H1 (cell line): ENCODE measurements at regions not wholly inside any gene's neighbourhood (a gene's known extent, or its start where the extent isn't known, plus 50 kb on each side); places are given as distances from the start of the nearest gene placed in this dataset.
A peak's percentile ranks its signal among the peaks of the same experiment; 100 is the strongest.

Experiments used
- CTCF ChIA-PET: fragments of 300-600 bp; sonication (Branson Sonifier 250); formaldehyde crosslinking; loops from one replicate; lab custom pipeline; 2021; ENCODE audit not compliant: partially characterized antibody; lab: Charles Lee
- POLR2A ChIA-PET: fragments of 300-600 bp; sonication (Branson Sonifier 250); formaldehyde crosslinking; loops from one replicate; lab custom pipeline; 2021; ENCODE audit warnings: inconsistent platforms; ENCODE audit not compliant: partially characterized antibody; lab: Charles Lee
- DNase-seq, 2 experiments: peaks; one replicate each; pipeline versions ENCODE4 v3.0.0 to v3.0.0-alpha.2; 2010 to 2022; ENCODE audit warnings: low spot score in 2 of 2, low read depth in 1 of 2, mixed read lengths in 1 of 2
- FAIRE-seq: peaks from 2 replicates; lab custom pipeline; 2011; peaks lifted over from hg19 to GRCh38; lab: Jason Lieb, UNC
- H2AFZ ChIP-seq: 2 replicates; pipeline ENCODE4 v1.8.1; 2012; ENCODE audit warnings: low read length, inconsistent platforms
- H2AK5ac ChIP-seq: 2 replicates; pipeline ENCODE4 v1.6.1; 2013; ENCODE audit warnings: low read depth, low read length
- H2BK120ac ChIP-seq: replicated peaks from 2 replicates; pipeline ENCODE3; 2013; ENCODE audit warnings: low read depth, low read length, inconsistent platforms
- H2BK12ac ChIP-seq: 2 replicates; pipeline ENCODE4 v1.6.1; 2013; ENCODE audit warnings: low read depth, low read length
- H2BK15ac ChIP-seq: 2 replicates; pipeline ENCODE4 v1.6.1; 2013; ENCODE audit warnings: low read length
- H2BK20ac ChIP-seq: 2 replicates; pipeline ENCODE4 v1.6.1; 2013; ENCODE audit warnings: low read length
- H2BK5ac ChIP-seq: 2 replicates; pipeline ENCODE4 v1.6.1; 2013; ENCODE audit warnings: low read depth, low read length
- H3K14ac ChIP-seq: 2 replicates; pipeline ENCODE4 v1.6.1; 2013; ENCODE audit warnings: inconsistent platforms; ENCODE audit not compliant: insufficient read length
- H3K18ac ChIP-seq: 2 replicates; pipeline ENCODE4 v1.6.1; 2013; ENCODE audit warnings: low read length; ENCODE audit errors: extremely low read depth
- H3K23ac ChIP-seq: 2 replicates; pipeline ENCODE4 v1.6.1; 2013; ENCODE audit warnings: inconsistent platforms; ENCODE audit not compliant: insufficient read length
- H3K23me2 ChIP-seq: 2 replicates; pipeline ENCODE4 v1.6.1; 2013; ENCODE audit warnings: low read depth, low read length
- H3K27ac ChIP-seq: 2 replicates; pipeline ENCODE4 v1.6.1; 2011; ENCODE audit warnings: low read depth, low read length, inconsistent platforms
- H3K27me3 ChIP-seq, 4 experiments: replicated peaks in 1 of 4; 1 replicate in 1 of 4; 2 replicates in 3 of 4; pipeline versions ENCODE4 v1.6.1 to v1.8.1; 2011 to 2013; ENCODE audit warnings: low read length in 3 of 4, mild to moderate bottlenecking in 3 of 4, inconsistent platforms in 2 of 4, mixed read lengths in 2 of 4, moderate library complexity in 1 of 4; ENCODE audit not compliant: control insufficient read depth in 3 of 4, insufficient read depth in 3 of 4; ENCODE audit errors: extremely low read depth in 1 of 4
- H3K36me3 ChIP-seq, 4 experiments: 2 replicates each; pipeline versions ENCODE4 v1.6.1 to v1.8.1; 2011 to 2013; ENCODE audit warnings: mild to moderate bottlenecking in 4 of 4, low read length in 3 of 4, moderate library complexity in 2 of 4, control low read depth in 1 of 4, inconsistent platforms in 1 of 4; ENCODE audit not compliant: insufficient read depth in 4 of 4, control insufficient read depth in 2 of 4
- H3K4ac ChIP-seq: replicated peaks from 2 replicates; pipeline ENCODE3; 2013; ENCODE audit warnings: low read length, low read depth, mixed read lengths, inconsistent platforms; ENCODE audit not compliant: insufficient read length
- H3K4me1 ChIP-seq, 4 experiments: replicated peaks in 1 of 4; 1 replicate in 1 of 4; 2 replicates in 3 of 4; pipeline versions ENCODE4 v1.6.1 to v1.8.1; 2011 to 2013; ENCODE audit warnings: low read length in 3 of 4, inconsistent platforms in 2 of 4, mixed read lengths in 1 of 4; ENCODE audit not compliant: insufficient read depth in 4 of 4, control insufficient read depth in 3 of 4
- H3K4me2 ChIP-seq, 2 experiments: 2 replicates each; pipeline versions ENCODE4 v1.6.1 to v1.8.1; 2011 to 2013; ENCODE audit warnings: low read depth in 2 of 2, low read length in 2 of 2, control low read depth in 1 of 2, inconsistent platforms in 1 of 2, mild to moderate bottlenecking in 1 of 2; ENCODE audit not compliant: insufficient read depth in 1 of 2
- H3K4me3 ChIP-seq, 4 experiments: fragments of 200-600, 300-600 bp in 1 of 4; sonication (generic), shearing (Covaris generic), sonication (Bioruptor Twin) in 1 of 4; 2 replicates each; pipeline versions ENCODE4 v1.5.1 to v1.8.1; 2011 to 2016; ENCODE audit warnings: low read length in 4 of 4, low read depth in 3 of 4, control low read depth in 2 of 4, inconsistent platforms in 2 of 4, mild to moderate bottlenecking in 2 of 4, mixed read lengths in 1 of 4, moderate library complexity in 1 of 4; ENCODE audit not compliant: insufficient read depth in 2 of 4; ENCODE audit errors: extremely low read depth in 1 of 4
- H3K56ac ChIP-seq: replicated peaks from 2 replicates; pipeline ENCODE3; 2013; ENCODE audit warnings: low read depth, mild to moderate bottlenecking, mixed read lengths, low read length, inconsistent platforms; ENCODE audit not compliant: insufficient read length
- H3K79me1 ChIP-seq: 2 replicates; pipeline ENCODE4 v1.6.1; 2013; ENCODE audit warnings: low read depth, low read length, control low read depth
- H3K79me2 ChIP-seq, 2 experiments: 2 replicates each; pipeline versions ENCODE4 v1.6.1 to v1.8.1; 2012 to 2013; ENCODE audit warnings: low read length in 2 of 2, mild to moderate bottlenecking in 2 of 2, inconsistent platforms in 1 of 2; ENCODE audit not compliant: insufficient read depth in 2 of 2, control insufficient read depth in 1 of 2
- H3K9ac ChIP-seq, 4 experiments: replicated peaks in 1 of 4; 1 replicate in 1 of 4; 2 replicates in 3 of 4; pipeline versions ENCODE4 v1.6.1 to v1.8.1; 2011 to 2013; ENCODE audit warnings: low read depth in 3 of 4, low read length in 3 of 4, control low read depth in 2 of 4, mild to moderate bottlenecking in 2 of 4, moderate library complexity in 2 of 4, inconsistent platforms in 1 of 4; ENCODE audit errors: extremely low read depth in 1 of 4
- H3K9me3 ChIP-seq, 2 experiments: 2 replicates each; pipeline versions ENCODE4 v1.6.1 to v1.8.1; 2012 to 2013; ENCODE audit warnings: mild to moderate bottlenecking in 2 of 2, moderate library complexity in 2 of 2, control low read depth in 1 of 2, inconsistent platforms in 1 of 2, low read depth in 1 of 2, low read length in 1 of 2, mixed read lengths in 1 of 2; ENCODE audit not compliant: insufficient read depth in 2 of 2
- H4K20me1 ChIP-seq, 2 experiments: replicated peaks in 1 of 2; 2 replicates each; pipeline versions ENCODE3 to v1.8.1; 2011 to 2013; ENCODE audit warnings: inconsistent platforms in 2 of 2, low read length in 2 of 2, mild to moderate bottlenecking in 1 of 2; ENCODE audit not compliant: insufficient read depth in 2 of 2, control insufficient read depth in 1 of 2
- H4K5ac ChIP-seq: 2 replicates; pipeline ENCODE4 v1.6.1; 2013; ENCODE audit warnings: low read length, low read depth, mixed read lengths, inconsistent platforms; ENCODE audit not compliant: insufficient read length
- H4K8ac ChIP-seq: 2 replicates; pipeline ENCODE4 v1.8.0; 2013; ENCODE audit warnings: mild to moderate bottlenecking, moderate library complexity, low read length, inconsistent platforms; ENCODE audit not compliant: insufficient read depth; ENCODE audit errors: extremely low read depth
- H4K91ac ChIP-seq: replicated peaks from 2 replicates; pipeline ENCODE3; 2013; ENCODE audit warnings: low read length, mixed read lengths, inconsistent platforms; ENCODE audit not compliant: insufficient read length
- FOSL1 ChIP-seq: IDR thresholded peaks from 2 replicates; pipeline ENCODE4 v1.6.1; 2011; ENCODE audit warnings: mild to moderate bottlenecking, low read depth, low read length, moderate library complexity; ENCODE audit not compliant: insufficient read depth
- MAFK ChIP-seq: IDR thresholded peaks from 2 replicates; pipeline ENCODE4 v1.6.1; 2012; ENCODE audit warnings: low read depth, mild to moderate bottlenecking, improper control_type of control experiment, low read length
- USF2 ChIP-seq: IDR thresholded peaks from 2 replicates; pipeline ENCODE4 v1.6.1; 2011; ENCODE audit warnings: low read length, improper control_type of control experiment
- WGBS, 2 experiments: shearing (Covaris generic) in 1 of 2; methylation state at CpG; one replicate each; pipeline versions ENCODE4 v1.1.6 to v1.1.7; 2013 to 2015; ENCODE audit warnings: low lambda C conversion rate in 2 of 2, mixed read lengths in 2 of 2, inconsistent platforms in 1 of 2, low coverage in 1 of 2, missing lambda C conversion rate in 1 of 2; ENCODE audit not compliant: insufficient replicate concordance in 2 of 2, insufficient coverage in 1 of 2, insufficient read length in 1 of 2; ENCODE audit errors: extremely low coverage in 1 of 2, missing lambda C conversion rate in 1 of 2; 5-methylcytosine and 5-hydroxymethylcytosine counted together

GRCh38 chr5:162485666-162486292 is 418.2 kb downstream of the GABRG2 start:
- H2BK5ac ChIP-seq: no peak overlapping the region
- H4K5ac ChIP-seq: no peak overlapping the region
- H3K36me3 ChIP-seq: no peaks in the 10 kb centered on the region
- H2BK12ac ChIP-seq: no peak overlapping the region
- no peak overlapping the region for H3K4me3 ChIP-seq
- no peak overlapping the region for H3K56ac ChIP-seq
- no peak overlapping the region for H3K4ac ChIP-seq
- peaks cover 0 to 1% (median 0%) of the 10 kb centered on the region in 4 experiments; a peak in 1 of 7 replicates for H3K27me3 ChIP-seq
- H4K91ac ChIP-seq: no peak overlapping the region
- no peak overlapping the region for H4K8ac ChIP-seq
- peak in 1 of 2 experiments; percentile 44 for DNase-seq
- no peak overlapping the region for H3K14ac ChIP-seq
- H2BK15ac ChIP-seq: 0 out of 2 replicates have a peak overlapping the region, but pooled peaks have one; percentile 46
- no peaks in the 10 kb centered on the region for H3K9me3 ChIP-seq
- no peaks in the 10 kb centered on the region for H3K23me2 ChIP-seq
- no peak overlapping the region for H2BK120ac ChIP-seq
- H3K9ac ChIP-seq: no peak overlapping the region
- H3K79me1 ChIP-seq: no peaks in the 10 kb centered on the region
- POLR2A ChIA-PET: no interaction called here
- H3K18ac ChIP-seq: no peak overlapping the region
- no peaks in the 10 kb centered on the region for H3K79me2 ChIP-seq
- H2AK5ac ChIP-seq: no peak overlapping the region
- H2BK20ac ChIP-seq: no peak overlapping the region
- H3K23ac ChIP-seq: no peak overlapping the region
- no peak overlapping the region for H3K27ac ChIP-seq
- peak overlapping the region; percentile 97 for H2AFZ ChIP-seq
- TF ChIP-seq MAFK (no peak), FOSL1 (no peak), USF2 (no peak)
- TF ChIP-seq, all 59 proteins: peak for 0
- Histone ChIP-seq H3K4me2 (no peak overlapping the region), H4K20me1 (no peaks in the 10 kb centered on the region), H3K4me1 (no peaks in the 10 kb centered on the region)
- WGBS, 2 experiments: 90% methylated on average over 8 of the region's 8 CpGs; no CpG with 5 or more reads in 1 of the 2 experiments
- FAIRE-seq: no peak
- CTCF ChIA-PET: interaction anchor here (1.0 to 1.2 kb wide), 2 partner anchors 161 to 299 kb away, joined by 3 read pairs; no protein-coding TSS in a partner anchor
